GM19238 (cell line): ENCODE measurements at regions not wholly inside any gene's neighbourhood (a gene's known extent, or its start where the extent isn't known, plus 50 kb on each side); places are given as distances from the start of the nearest gene placed in this dataset.

ENCODE experiments used
- DNase-seq: peaks from one replicate; pipeline ENCODE4 v3.0.0; 2011; ENCODE audit warnings: low spot score; ENCODE audit not compliant: insufficient read length

- DNase-seq: no peak
Observed at GRCh38 chr18:78586586-78586985, 393.0 kb upstream of the SALL3 start.

GRCh38 chr18:78587096-78587495 is 392.5 kb upstream of the SALL3 start:
- DNase-seq: no peak

- no peak for DNase-seq
Observed at GRCh38 chr18:78587626-78588600, 391.7 kb upstream of the SALL3 start.

DNA sequence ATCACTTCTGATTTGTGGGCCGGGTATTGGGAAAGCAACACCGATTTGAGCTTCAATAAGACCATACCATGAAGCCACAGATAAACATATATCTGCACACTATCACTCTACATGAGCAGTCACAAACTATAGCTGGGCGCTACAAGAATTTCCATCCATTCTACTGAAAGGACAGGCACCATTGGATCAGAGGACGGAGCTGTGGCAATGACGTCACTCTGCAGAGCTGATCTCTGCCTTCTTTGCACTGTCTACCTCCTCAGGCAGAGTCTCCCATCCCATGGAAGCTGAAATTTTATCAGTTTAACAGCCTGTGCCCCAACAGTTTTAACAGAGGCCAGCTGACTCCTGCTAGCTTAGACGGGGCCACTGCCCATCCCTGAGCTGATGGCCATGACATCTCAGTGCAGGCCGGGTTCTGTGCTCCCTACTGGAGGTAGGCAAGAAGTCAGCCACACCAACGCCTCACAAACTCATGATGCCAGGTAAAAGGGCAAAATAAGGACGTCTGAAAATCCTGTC is 389.6 kb upstream of the SALL3 start:
- DNase-seq: no peak

DNA sequence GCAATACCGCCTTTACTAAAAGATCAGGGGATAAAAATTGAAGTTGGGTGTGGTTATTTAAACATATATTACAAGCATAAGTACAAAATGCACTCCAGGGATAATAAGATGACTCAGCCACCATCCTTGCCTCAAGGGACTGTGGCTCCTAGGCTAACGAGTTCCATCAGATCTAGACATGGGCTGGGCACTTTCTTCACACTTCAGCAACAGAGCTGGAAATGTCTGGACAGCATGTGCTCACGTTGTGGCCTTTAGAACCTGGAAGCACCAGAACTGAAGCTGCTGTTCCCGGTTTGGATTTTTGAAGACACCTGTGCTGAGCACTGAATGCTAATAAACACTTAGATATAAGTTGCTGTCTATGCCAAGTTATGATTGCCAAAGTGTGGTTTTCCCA is 384.2 kb upstream of the SALL3 start:
- no peak for DNase-seq

DNA sequence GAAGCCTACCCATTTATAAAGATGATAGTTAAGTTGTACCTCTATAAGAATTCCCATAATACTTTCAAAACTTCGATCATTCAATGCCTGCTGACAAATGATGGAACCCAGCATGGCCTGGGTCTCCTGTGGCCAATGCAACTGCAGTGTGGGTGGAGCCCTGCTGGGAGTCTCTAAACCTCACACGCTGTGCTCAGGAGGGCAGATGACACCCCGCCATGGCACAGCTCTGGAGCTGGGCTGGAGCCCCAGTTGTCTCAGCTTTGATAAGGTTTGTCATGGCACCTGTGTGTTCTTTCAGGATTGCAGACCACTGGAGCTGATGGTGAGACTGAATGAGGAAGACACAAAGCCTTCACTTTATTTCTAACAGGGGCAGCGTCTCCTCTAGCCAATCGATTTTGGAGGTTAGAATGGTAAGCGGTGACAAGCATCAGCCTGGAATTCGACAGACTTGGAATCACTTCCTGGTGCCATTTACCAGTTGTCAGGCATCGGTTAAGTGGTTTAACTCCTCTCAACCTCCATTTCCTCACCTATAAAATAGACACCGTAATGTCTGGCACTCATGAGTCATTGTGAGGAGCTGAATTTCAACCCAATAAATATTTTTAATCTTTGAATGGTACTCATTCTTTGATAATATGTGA is 383.6 kb upstream of the SALL3 start:
- DNase-seq: no peak

GRCh38 chr18:78596794-78597345 is 382.7 kb upstream of the SALL3 start:
- DNase-seq: no peak

DNA sequence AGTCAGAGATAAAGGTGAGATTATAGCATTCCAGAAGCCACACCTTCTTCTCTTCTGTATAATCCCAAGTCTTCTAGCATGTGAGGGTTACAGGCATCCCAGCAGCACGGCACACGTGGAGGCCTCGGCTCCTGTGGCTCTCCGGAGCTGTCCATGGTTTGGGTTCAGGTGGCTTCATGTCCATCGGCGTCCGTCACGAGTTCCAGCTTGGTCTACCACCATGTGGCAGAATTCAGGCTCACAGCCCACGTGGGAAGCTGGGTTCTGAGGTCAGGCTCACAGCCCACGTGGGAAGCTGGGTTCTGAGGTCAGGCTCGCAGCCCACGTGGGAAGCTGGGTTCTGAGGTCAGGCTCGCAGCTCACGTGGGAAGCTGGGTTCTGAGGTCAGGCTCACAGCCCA is 378.3 kb upstream of the SALL3 start:
- DNase-seq: no peak

- no peak for DNase-seq
Observed at GRCh38 chr18:78601923-78602322, 377.7 kb upstream of the SALL3 start.

GRCh38 chr18:78602430-78602829 is 377.2 kb upstream of the SALL3 start:
- no peak for DNase-seq

DNA sequence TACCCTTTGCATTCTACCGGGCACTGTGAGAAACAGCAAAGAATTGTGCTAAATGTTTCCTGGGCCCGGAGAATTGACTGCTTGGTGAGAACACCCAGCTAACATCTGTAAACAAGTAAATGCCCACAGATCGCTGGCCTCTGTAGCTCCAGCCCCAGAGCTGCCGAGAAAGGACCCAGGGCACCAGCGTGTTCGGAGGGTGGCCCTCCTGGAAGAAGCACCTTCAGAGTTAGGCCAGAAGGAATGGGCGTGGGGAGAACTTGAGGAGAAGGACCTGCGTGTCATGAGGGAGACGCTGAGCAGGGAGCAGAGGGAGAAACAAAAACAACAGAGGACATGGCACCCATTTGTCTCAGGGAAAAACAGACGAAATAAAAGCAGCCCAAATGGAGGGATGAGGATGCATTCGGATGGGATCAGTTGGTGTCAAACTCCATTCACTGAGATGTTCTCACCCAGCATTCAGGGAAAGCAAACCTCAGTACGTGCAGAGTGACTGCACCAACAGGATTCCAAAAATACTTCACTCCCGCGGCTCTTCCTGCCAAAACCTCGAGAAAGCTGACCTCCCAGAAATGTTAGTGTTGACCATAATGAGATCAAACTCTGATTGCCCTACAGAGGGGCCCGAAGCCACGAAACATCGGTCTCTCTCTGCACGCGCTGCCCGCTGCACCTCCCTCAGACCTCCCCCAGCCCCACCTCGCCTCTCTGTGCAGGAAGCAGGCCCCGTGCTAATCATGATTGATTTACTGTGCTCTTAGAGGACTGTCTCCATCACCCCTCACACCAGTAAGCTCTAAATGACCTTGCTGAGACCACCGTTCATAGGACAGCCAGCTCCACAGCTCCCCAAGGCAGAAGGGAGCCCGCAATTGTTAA is 376.3 kb upstream of the SALL3 start:
- DNase-seq: no peak

GRCh38 chr18:78605255-78605654 is 374.4 kb upstream of the SALL3 start:
- no peak for DNase-seq

DNA sequence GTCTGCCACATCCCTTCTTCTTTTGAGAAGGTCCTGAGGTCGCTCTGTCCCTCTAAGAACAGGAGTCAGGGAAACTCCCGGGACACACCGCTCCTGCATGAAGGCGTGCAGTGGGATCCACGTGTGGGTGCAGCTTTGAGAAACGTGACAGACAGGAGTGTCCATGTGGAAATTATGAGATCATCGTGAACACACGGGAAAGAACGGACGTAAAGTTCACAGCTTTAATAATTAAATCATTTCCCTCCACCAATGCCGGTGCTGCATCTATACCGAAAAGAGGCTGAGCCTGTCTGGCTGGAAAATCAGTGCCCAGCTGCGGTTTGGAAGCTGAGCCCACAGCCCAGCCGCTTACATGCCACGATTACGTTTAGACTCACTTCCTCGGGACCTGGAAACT is 372.4 kb upstream of the SALL3 start:
- no peak for DNase-seq

DNA sequence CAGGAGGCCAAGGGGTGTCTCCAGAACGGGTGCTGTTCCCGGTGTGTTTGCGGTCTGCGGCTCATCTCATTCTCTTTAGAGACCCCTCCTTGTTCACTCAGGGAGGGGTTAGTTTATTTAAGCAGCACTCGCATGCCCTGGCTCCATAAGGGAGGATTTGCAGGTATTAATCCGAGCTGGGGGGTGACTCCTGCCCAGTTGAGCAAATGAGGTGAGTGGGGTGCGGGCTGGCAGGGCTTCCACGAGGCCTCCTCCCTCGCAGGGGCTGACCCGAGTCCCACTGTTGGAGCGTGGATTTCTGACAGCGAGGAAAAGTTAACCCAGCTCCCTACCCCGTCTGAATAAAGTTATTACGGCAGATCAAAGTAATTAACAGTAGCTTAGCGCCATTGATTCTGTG is 371.8 kb upstream of the SALL3 start:
- no peak for DNase-seq

GRCh38 chr18:78610179-78610578 is 369.4 kb upstream of the SALL3 start:
- DNase-seq: no peak

- no peak for DNase-seq
Observed at GRCh38 chr18:78611201-78611800, 368.3 kb upstream of the SALL3 start.

- DNase-seq: no peak
Observed at GRCh38 chr18:78611869-78612268, 367.7 kb upstream of the SALL3 start.

DNA sequence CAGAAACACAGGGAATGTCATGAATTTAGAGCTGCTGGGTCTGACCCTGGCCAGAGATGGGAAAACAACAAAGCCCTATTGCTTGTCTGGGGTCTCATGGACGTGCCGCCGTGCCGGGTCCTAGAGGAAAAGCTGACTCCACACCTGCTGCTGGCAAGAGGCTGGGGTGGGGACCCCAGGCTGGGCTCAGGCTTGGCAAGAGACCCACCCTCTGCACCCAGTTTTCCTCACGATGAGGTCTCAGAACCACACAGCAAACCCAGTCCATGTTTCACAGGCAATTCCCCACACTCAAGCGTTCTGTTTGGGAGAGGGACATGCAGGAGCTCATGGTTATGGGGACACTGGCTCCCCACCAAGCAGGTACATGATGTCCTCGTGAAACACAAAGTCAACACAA is 367.3 kb upstream of the SALL3 start:
- no peak for DNase-seq

DNA sequence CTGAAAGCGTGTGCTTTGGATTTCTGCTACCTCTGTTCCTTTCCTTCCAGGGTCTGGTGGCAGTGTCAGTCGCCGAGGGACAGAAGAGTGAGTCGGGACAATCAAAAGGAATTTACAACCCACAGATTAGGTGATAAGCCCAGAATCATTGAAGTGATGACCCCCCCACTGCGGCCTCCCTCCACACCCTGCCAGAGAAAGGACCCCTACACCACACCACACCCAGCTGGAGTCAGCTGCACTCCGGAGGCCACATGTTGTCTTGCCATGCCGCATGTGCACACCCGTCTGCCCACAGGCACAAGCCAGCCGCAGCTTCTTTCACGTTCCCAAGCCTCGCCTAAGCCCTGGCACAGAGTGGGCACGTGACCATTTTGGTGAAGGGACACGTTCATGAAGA is 366.8 kb upstream of the SALL3 start:
- no peak for DNase-seq

GRCh38 chr18:78618726-78619125 is 360.9 kb upstream of the SALL3 start:
- no peak for DNase-seq

DNA sequence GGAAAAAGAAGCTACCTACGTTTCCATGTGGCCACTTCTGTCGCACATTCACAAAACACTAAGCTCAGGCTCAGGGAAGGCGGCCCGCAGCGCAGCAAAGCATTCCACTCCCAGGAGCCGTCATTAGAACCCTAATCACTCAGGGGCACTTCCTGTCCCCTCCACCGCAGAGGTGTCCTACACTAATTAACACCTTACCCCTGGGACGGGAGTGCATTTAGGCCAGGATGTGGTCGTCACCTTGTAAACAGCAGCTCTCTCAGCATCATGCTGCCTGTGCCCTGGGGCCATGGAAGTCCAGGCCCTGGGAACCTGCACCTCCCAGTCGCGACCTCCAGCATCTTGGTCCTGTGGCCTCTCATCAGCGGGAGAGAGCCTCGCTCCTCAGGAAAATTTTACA is 359.8 kb upstream of the SALL3 start:
- no peak for DNase-seq
